HG02642 (cell line): ENCODE measurements at regions not wholly inside any gene's neighbourhood (a gene's known extent, or its start where the extent isn't known, plus 50 kb on each side); places are given as distances from the start of the nearest gene placed in this dataset.

ENCODE experiments used
- ATAC-seq: cut with Tn5 transposase; IDR thresholded peaks from one replicate; pipeline ENCODE4 v1.9.1; 2021; ENCODE audit warnings: mild to moderate bottlenecking; ENCODE audit not compliant: unreplicated experiment, poor library complexity

- ATAC-seq: no peak
Measured at GRCh38 chr22:47776329-47776728, 1013.9 kb downstream of the TBC1D22A start.

DNA sequence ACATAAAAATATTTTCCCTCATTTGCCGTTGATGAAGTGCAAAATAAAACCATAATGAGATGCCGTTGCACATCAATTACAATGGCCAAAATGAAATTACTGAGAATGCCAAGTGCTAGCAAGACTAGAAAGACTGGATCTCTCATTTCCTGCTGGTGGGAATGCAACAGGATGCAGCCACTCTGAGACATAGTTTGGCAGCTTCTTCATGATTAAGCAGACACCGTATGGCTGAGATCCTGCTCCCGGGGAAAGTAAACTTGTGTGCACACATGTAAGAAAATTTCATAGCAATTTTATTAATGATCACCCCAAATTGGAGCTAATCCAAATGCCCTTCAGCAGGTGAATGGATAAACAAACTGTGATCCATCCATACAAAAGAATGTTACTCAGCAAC is 1013.2 kb downstream of the TBC1D22A start:
- ATAC-seq: no peak

- ATAC-seq: no peak
Measured at GRCh38 chr22:47775191-47775590, 1012.7 kb downstream of the TBC1D22A start.

DNA sequence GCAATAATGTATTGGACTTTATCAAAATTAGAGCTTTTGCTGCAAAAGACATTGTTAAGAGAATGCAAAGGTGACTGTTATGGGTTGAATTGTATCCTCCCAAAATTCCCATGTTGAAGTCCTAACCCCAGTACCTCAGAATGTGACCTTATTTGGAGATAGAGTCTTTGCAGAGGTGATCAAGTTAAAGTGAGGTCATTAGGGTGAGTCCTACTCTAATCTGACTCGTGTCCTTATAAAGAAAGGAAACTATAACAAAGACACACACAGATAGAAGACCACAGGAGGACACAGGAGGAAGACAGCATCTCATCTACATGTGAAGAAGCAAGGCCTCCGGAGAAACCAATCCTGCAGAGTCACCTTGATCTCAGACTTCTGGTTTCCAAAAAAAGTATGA is 1011.2 kb downstream of the TBC1D22A start:
- no peak for ATAC-seq

- no peak for ATAC-seq
Measured at GRCh38 chr22:47772864-47773263, 1010.4 kb downstream of the TBC1D22A start.

DNA sequence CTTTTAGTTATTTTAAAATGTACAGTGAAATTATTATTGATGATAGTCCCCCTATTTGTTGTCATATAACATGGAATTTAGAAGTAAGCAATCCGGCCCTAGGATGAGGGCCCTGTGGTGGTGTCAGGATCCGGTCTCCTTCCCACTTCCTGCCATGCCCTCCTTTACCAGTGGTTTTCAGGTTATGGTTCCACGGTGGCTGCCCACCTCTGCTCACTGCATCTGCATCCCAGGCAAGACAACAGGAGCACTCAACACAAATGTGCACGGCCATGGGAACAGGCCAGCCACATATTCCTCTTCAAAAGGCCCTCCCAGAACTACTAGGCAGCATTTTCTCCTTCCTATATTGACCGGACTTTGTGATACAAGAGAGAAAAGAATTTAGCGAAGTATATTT is 1007.2 kb downstream of the TBC1D22A start:
- no peak for ATAC-seq

DNA sequence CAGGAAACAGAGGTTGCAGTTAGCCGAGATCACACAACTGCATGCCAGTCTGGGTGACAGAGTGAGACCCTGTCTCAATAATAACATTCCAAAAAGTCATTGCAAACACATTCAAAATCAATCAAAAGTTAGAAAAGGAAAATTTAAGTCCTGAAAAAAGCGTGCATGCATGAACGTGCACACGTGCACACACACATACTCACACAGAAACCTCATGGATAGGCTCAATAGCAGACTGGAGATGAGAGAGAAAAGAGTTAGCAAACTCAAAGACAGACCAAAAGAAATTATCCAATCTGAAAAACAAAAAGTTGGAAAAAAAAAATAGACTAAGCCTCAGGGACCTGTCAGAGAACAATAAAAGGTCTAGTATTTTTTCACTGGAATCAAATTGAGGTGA is 1005.6 kb downstream of the TBC1D22A start:
- ATAC-seq: no peak

GRCh38 chr22:47767403-47767802 is 1005.0 kb downstream of the TBC1D22A start:
- no peak for ATAC-seq

GRCh38 chr22:47765757-47766156 is 1003.3 kb downstream of the TBC1D22A start:
- ATAC-seq: no peak

GRCh38 chr22:47762141-47762540 is 999.7 kb downstream of the TBC1D22A start:
- no peak for ATAC-seq

- no peak for ATAC-seq
Measured at GRCh38 chr22:47759909-47760308, 997.5 kb downstream of the TBC1D22A start.

GRCh38 chr22:47757741-47758140 is 995.3 kb downstream of the TBC1D22A start:
- ATAC-seq: no peak

GRCh38 chr22:47750086-47750485 is 987.6 kb downstream of the TBC1D22A start:
- ATAC-seq: no peak

GRCh38 chr22:47748957-47749356 is 986.5 kb downstream of the TBC1D22A start:
- no peak for ATAC-seq

- ATAC-seq: no peak
Measured at GRCh38 chr22:47748271-47748670, 985.8 kb downstream of the TBC1D22A start.

GRCh38 chr22:47740109-47740805 is 977.8 kb downstream of the TBC1D22A start:
- ATAC-seq: no peak

DNA sequence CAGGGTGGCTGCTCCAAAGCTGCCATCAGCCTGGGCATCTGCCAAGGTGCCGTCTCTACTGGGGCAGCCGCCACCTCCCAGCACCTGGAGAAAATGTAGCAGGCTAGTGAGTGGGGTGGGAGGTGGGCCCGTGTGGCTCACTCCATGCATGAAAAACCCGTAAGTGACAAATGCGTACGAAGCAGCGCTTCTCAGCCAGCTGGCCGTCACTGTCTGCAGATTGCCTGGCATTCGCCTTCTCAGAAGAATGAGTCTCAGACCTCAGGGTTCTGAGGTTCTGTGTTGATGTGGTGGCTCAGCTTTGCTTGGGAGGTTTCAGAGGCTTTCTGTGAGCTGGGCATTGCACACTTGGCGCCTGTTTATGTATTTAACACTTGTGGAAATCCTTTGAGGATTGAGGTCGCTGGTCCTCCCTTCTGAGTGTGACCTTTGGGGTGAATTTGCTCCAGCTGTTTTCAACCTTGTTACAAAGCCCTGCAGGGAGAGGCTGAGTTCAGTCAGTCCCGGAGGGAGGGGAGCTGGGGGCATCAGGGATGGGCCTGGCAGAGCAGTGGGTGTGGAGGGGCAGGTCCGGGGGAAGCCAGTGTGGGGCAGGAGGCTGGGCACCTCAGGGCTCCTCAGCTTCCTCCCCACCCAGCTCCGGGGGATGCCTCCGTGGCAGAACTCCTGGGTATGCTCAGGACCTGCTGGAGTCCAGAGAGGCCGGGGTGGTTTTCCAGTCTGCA is 977.0 kb downstream of the TBC1D22A start:
- no peak for ATAC-seq

DNA sequence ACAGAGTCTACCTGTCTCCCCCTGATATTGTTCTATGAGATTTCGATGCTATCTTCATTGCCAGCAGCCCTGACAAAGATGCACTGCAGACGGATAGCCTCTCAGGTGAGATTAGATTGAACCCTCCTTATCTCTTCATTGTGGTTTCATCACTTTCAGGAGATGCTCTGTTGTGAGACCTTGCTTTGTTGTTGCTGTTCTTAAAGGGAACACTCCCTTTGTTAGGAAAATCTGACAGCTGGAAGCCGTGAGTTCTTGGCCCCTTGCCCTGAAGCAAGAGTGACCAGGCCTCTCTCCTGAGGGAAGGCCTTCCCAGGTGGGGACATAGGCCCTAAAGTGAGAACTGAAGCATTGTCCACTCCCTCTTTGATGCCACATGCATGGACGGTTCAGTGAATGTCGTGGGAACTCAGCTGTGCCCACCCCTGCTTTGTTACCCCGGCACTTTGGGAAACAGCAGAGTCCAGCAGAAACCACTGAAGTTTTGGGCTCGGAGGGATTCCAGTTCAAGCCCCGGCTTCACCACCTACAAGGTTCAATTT is 976.1 kb downstream of the TBC1D22A start:
- ATAC-seq: no peak

DNA sequence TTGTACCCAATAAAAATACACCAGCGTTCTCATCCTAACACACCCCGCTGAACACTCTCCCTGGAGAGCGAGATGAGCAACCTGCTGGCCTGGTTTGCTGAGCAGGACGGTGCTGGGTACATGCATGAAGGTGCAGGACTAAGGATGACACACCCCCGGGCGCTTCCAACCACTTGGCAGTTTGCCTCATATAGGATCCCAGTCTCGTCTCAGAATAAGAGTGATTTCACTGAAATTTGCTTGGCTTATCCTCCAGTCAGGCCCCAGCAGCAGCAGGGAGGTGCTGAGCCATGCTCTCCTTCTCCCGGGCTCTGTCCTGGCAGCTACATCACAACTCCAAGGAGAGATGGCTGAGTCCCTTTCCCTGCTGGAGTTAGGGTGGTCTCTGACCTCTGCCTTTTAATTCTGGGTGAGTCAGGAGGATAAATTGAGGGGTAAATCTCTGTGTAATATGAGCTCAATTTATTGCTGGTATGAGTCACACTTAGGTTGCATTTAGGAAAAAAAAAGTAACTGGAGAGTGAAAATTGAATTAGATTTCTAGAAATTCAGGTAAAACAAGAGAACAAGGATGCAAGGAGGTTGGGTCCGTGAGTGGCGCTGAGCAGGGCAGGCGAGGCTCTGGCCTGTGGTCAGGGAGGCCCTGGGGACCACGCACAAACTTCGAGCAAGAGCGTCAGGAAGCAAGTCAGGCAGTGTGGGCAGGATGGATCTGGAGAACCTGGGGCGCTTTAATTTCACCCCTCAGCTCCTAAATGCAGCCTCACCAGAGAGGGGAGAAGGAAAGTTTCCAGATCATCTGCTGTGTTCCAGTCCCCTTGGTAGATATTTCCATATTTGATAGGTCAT is 974.0 kb downstream of the TBC1D22A start:
- no peak for ATAC-seq

DNA sequence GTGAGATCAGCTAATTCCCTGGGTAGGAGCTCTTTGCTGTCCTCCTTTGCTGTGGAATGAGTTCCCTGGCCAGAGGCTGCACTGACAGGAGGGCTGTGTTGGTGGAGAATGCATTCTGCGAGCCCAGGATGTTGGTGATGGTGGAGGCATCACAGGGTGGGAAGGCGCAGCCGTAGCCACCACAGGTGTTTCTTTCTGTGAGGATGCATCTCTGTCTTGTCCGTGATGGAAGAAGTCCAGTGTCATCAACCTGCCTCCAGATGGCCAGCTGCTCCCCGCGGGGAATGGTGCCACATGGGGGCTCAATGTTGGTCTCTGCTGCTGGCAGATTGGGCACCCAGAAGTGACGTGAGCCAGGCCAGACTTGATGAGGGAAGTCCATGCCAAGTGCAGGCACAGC is 972.1 kb downstream of the TBC1D22A start:
- no peak for ATAC-seq

DNA sequence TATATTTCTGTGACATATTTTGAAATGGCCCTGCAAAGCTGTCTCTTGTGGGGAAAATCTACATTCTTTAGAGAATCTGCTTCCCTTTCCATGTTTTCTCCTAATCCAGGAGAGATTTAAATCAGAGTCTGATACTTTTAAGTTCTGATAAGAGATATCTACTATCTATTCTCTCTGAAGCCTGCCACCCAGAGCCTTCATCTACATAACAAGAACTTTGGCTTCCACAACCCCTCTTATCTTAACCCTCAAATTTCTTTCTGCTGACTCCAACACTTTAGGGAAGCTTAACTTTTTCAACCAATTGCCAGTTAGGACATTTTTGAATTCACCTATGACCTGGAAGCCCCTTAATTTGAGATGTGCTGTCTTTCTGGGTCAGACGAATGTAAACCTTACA is 965.2 kb downstream of the TBC1D22A start:
- no peak for ATAC-seq
